Uterus (tissue), 3 donors: ENCODE measurements at regions not wholly inside any gene's neighbourhood (a gene's known extent, or its start where the extent isn't known, plus 50 kb on each side); places are given as distances from the start of the nearest gene placed in this dataset.

Experiments
- DNase-seq, 2 donors: peaks; one replicate each; pipeline ENCODE4 v3.0.0-alpha.2; 2019 to 2020
- H3K27ac ChIP-seq, 2 donors: fragments of 200-600 bp; sonication (generic); 1 replicate in 1 of 2; 2 replicates in 1 of 2; pipeline ENCODE4 v1.5.1; 2016 to 2018
- H3K27me3 ChIP-seq, 2 donors: fragments of 200-600 bp; sonication (generic); one replicate each; pipeline ENCODE4 v1.5.1; 2018 to 2019; ENCODE audit warnings: control low read depth in 1 of 2
- H3K36me3 ChIP-seq, 2 donors: fragments of 200-600 bp; sonication (generic); one replicate each; pipeline ENCODE4 v1.5.1; 2019; ENCODE audit warnings: control low read depth in 1 of 2
- H3K4me1 ChIP-seq, 2 donors: fragments of 200-600 bp; sonication (generic); one replicate each; pipeline ENCODE4 v1.5.1; 2018 to 2019; ENCODE audit warnings: control low read depth in 1 of 2
- H3K4me3 ChIP-seq, 2 donors: fragments of 200-600 bp; sonication (generic); 1 replicate in 1 of 2; 2 replicates in 1 of 2; pipeline ENCODE4 v1.5.1; 2018 to 2019; ENCODE audit warnings: mild to moderate bottlenecking in 1 of 2
- H3K9me3 ChIP-seq, 2 donors: fragments of 200-600 bp; sonication (generic); one replicate each; pipeline ENCODE4 v1.5.1; 2019; ENCODE audit warnings: control low read depth in 1 of 2
- CTCF ChIP-seq, 4 experiments: fragments of 200-600 bp in 2 of 4; fragments of 450-650 bp in 2 of 4; sonication (generic) in 2 of 4; IDR thresholded peaks; one replicate each; pipeline ENCODE4 v1.5.1; 2016 to 2019; ENCODE audit warnings: antibody characterized with exemption in 4 of 4, mild to moderate bottlenecking in 2 of 4, moderate library complexity in 1 of 4
- POLR2A ChIP-seq, 2 donors: fragments of 450-650 bp; IDR thresholded peaks; one replicate each; pipeline ENCODE4 v1.6.1; 2016; ENCODE audit warnings: antibody characterized with exemption in 2 of 2, mild to moderate bottlenecking in 1 of 2, moderate library complexity in 1 of 2
- intact Hi-C: fragments of 100-400 bp; cut with DNase I; formaldehyde crosslinking; loops from one replicate; pipeline ENCODE4 v1.15.1; 2023; ENCODE audit warnings: low total_unique reads
- donor health status: DM: yes; HTN: yes; CAD: no.

GRCh38 chr20:55283889-55284288, 721.4 kb downstream of the CBLN4 start:
- Histone ChIP-seq H3K4me3 (no peak overlapping the region), H3K36me3 (no peaks in the 10 kb centered on the region), H3K4me1 (no peaks in the 10 kb centered on the region), H3K9me3 (no peaks in the 10 kb centered on the region), H3K27ac (no peak overlapping the region), H3K27me3 (no peaks in the 10 kb centered on the region)
- no peak for DNase-seq
- no peak for TF ChIP-seq CTCF (IDR thresholded peaks at IDR 0.05)
- TF ChIP-seq POLR2A (IDR thresholded peaks at IDR 0.05), result no peak
- intact Hi-C loops, result no loop called here

- H3K4me1 ChIP-seq, result no peaks in the 10 kb centered on the region
- H3K27ac ChIP-seq, result no peak overlapping the region
- no peak overlapping the region for H3K4me3 ChIP-seq
- H3K27me3 ChIP-seq, result no peaks in the 10 kb centered on the region
- no peaks in the 10 kb centered on the region for H3K9me3 ChIP-seq
- TF ChIP-seq POLR2A (IDR thresholded peaks at IDR 0.05), result no peak
- no peak for TF ChIP-seq CTCF (IDR thresholded peaks at IDR 0.05)
- no peaks in the 10 kb centered on the region for H3K36me3 ChIP-seq
- intact Hi-C loops, result no loop called here
- DNase-seq, result no peak
Measured at GRCh38 chr20:55273149-55273548, 732.2 kb downstream of the CBLN4 start.

GRCh38 chr20:55271371-55271770, 733.9 kb downstream of the CBLN4 start:
- no peak for TF ChIP-seq POLR2A (IDR thresholded peaks at IDR 0.05)
- TF ChIP-seq CTCF (IDR thresholded peaks at IDR 0.05), result no peak
- no peaks in the 10 kb centered on the region for H3K4me1 ChIP-seq
- no peak for DNase-seq

GRCh38 chr20:55269913-55270312, 735.4 kb downstream of the CBLN4 start:
- Histone ChIP-seq H3K36me3 (no peaks in the 10 kb centered on the region), H3K4me1 (no peaks in the 10 kb centered on the region), H3K4me3 (no peak overlapping the region), H3K27me3 (no peaks in the 10 kb centered on the region), H3K9me3 (no peaks in the 10 kb centered on the region), H3K27ac (no peak overlapping the region)
- intact Hi-C loops, result no loop called here
- no peak for DNase-seq
- TF ChIP-seq CTCF (IDR thresholded peaks at IDR 0.05) (no peak), POLR2A (IDR thresholded peaks at IDR 0.05) (no peak)

More at GRCh38 chr20:55271371-55271770, 733.9 kb downstream of the CBLN4 start:
- no peaks in the 10 kb centered on the region for H3K27me3 ChIP-seq
- H3K36me3 ChIP-seq, result no peaks in the 10 kb centered on the region
- H3K9me3 ChIP-seq, result no peaks in the 10 kb centered on the region
- H3K27ac ChIP-seq, result no peak overlapping the region
- intact Hi-C loops, result no loop called here
- no peak overlapping the region for H3K4me3 ChIP-seq

GRCh38 chr20:55266361-55266760, 739.0 kb downstream of the CBLN4 start:
- no peak overlapping the region for H3K4me3 ChIP-seq
- intact Hi-C loops, result no loop called here
- TF ChIP-seq POLR2A (IDR thresholded peaks at IDR 0.05) (no peak), CTCF (IDR thresholded peaks at IDR 0.05) (no peak)

More at GRCh38 chr20:55266361-55266760, 739.0 kb downstream of the CBLN4 start:
- Histone ChIP-seq H3K4me1 (no peaks in the 10 kb centered on the region), H3K9me3 (no peaks in the 10 kb centered on the region), H3K27ac (no peak overlapping the region), H3K27me3 (no peaks in the 10 kb centered on the region), H3K36me3 (no peaks in the 10 kb centered on the region)
- no peak for DNase-seq
